HG03066 (cell line): ENCODE measurements at regions not wholly inside any gene's neighbourhood (a gene's known extent, or its start where the extent isn't known, plus 50 kb on each side); places are given as distances from the start of the nearest gene placed in this dataset.

ENCODE experiments used
- ATAC-seq: cut with Tn5 transposase; IDR thresholded peaks from one replicate; pipeline ENCODE4 v1.9.1; 2021; ENCODE audit warnings: low read depth; ENCODE audit not compliant: unreplicated experiment

DNA sequence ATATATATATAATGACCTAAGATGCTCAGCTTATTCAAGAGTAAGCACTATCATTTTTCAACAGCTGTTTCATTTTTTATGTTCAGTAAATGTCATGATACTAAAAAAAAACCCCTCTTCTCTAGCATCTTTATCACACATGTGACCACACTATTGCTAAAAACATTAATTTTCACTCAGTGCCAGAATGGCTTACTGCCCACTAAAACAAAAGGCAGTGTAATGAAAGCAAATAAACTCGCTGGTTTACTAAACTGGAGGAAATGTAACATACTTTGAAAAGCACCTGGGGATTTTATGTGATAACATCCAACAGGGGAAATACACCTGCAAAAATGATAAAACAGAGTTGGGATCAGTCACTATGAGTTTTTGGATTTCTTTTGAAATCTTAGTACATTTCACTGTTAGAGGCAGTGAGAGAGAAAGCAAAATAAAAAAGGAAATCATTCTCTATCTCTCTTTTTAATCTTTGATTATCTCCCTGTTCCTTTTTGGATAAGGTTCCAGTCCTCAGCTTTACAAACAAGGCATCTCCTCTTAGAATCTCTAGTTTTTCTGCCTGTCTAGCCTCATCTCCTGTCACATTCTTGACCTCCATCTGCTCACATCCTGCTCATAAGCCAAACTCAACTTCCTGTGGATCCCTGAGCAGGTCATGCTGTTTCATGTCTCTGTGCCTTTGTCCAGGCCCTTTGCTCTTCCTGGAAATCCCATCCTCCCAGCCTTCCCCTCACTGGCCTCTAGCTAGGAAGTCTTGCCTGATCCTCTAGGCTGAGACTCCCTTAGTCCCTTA, 338.0 kb downstream of the MAN2A1 start:
- ATAC-seq = no peak

DNA sequence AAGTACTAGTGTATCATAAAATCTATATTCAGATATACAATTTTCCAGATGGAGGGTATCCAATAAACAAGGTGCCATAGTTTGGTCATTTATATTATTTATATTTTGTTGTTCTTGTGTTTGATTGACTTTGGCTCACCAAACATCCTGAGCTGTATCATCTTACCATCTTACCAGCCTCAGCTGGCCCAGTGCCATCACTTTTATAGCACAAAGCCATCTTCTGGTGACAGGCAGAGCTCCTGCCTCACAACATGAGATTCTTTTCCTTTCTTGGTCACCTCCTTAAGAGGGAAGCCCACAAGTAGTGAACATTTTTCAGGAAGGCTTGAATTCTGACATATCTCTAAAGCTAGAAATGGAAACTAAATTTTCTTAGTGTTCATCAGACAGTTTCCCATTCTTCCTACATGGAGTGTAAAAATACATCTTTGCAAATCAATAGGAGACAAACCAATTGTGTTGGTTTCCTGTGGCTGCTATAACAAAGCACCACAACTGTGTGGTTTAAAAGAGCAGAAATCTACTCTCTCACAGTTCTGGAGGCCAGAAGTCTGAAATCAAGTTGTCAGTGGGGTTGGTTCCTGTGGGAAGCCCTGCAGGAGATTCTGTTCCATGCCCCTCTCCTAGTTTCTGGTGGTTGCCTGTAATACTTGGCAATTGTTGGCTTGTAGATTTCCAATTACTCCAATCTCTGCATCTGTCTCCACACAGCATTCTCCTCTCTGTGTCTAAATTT, 341.8 kb downstream of the MAN2A1 start:
- no peak for ATAC-seq

DNA sequence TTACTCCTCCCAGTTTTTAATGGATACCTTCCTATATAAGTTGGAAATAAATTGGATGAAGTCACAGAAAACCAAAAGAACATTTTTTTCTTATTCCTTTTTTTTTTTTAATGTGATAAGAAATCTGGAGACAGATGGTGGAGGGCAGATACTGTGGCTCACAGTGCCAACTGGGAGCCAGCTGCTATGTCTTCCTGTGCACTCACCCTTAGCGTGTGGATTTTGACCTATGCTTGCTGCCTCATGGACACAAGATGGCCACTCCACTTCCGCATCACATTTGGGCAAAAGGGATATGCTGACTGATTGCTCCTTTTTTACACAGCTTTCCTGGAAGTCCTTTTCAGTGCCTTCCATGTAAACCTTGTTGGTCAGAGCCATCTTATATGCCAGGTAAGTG, 342.6 kb downstream of the MAN2A1 start:
- ATAC-seq = no peak

DNA sequence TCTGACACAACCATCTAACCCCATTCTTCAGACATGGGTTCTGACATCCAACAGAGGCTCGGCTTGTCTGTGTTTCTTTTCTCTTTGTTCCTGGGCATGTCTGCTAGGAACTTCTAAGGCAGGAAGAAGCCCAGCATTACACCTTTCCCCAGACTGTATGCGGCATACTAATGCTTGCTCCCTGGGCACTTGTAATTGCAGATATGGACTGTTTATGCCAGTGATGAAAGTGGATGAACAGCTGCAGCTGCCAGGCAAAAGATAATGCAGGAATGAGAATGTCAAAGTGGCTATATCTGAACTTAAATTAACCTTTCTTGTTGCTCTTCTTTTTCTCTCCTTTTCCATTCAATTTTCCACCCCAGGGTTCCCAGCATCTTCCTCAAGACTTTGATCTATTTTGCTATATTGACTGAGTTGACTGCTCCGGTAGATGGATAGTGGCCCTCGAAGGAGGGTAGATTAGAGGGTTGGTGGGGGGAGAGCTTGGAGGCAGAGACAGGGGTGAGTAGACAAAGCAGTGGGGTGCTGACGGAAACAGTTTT, 344.4 kb downstream of the MAN2A1 start:
- ATAC-seq = no peak

DNA sequence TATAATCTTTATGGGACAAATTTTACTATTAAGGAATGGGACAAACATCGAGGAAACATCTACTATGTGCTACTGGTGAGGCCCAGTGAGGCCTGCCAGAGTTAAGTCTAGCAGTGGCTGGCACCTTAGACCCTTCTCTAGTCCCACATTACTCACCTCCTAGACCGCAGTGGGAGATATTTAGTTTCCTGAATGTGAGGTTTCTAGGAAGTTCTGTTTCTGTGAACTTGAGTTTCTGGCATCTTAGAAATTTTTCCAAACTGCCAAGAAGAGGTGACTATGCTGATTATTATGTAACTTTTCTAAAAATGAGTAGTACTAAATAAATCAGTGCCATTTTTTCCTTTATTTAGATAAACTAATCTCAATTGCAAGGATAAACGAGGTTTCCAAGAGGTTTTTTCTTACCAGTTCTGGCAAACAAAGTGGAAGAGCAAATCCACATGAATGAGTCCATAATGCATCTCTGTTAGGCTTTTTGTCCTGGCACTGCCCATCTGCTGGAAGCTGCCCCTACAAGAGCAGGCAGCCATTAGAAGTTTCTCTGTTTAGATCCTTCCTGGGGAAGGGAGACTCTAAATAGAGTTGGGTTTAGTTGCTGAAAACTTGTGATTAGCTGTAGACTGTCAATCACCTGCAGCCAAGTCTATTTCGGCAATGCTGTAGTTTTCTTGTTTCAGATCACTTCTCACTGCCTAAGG, 348.7 kb downstream of the MAN2A1 start:
- no peak for ATAC-seq

DNA sequence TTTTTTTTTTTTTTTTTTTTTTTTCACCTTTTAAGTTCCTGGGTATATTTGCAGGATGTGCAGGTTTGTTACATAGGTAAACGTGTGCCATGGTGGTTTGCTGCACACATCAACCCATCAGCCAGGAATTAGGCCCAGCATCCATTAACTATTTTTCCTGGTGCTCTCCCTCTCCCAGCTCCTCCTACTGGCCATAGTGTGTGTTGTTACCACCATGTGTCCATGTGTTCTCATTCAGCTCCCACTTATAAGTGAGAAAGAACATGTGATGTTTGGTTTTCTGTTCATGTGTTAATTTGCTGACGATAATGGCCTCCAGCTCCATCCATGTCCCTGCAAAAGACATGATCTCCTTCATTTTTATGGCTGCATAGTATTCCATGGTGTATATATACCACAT, 350.5 kb downstream of the MAN2A1 start:
- no peak for ATAC-seq

DNA sequence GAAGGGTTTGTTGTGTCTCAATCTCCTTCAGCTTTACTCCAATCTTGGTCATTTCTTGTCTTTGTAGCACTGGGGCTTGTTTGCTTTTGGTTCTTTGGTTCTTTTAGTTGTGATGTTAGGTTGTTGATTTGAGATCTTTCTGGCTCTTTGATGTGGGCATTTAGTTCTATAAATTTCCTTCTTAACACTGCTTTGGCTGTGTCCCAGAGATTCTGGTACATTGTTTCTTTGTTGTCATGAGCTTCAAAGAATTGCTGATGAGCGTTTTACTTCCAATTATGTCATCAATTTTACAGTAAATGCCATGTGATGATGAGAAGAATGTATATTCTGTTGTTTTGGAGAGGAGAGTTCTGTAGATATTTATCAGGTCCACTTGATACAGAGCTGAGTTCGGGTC, 353.3 kb downstream of the MAN2A1 start:
- no peak for ATAC-seq

DNA sequence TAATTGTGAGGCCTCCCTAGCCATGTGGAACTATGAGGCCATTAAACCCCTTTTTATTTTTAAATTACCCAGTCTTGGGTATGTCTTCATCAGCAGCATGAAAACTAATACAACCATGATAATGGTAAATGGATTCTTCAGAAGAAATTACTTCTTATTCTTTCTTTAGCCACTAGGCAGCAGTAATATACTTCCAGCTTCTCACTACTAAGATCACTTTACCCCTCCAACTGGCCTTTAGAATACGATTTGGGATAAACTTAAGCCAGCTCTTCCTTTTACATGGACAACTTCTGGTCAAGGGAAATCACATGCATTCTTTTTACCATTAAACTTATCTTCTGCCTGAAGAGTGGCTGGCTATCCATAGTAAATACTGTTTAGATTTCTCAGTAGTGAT, 355.4 kb downstream of the MAN2A1 start:
- no peak for ATAC-seq

DNA sequence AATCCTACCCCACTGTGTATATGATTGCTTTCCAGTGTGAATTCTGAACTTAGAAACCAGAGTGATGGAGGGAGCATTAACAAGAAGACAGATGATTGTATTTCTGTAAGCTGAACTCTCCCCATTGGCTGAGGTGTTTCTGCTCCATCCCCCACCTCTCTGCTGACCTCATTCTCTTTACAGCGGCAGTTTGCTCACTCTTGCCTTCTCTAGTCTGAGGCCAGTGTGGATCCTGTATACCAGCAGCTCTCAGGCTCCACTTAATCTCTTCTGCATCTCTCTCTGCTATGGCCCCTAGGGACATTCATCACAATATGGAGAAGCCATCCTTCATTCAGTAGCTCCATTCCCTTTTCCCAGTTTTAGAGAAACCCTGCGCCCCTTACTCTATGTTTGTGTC, 358.8 kb downstream of the MAN2A1 start:
- ATAC-seq = no peak

DNA sequence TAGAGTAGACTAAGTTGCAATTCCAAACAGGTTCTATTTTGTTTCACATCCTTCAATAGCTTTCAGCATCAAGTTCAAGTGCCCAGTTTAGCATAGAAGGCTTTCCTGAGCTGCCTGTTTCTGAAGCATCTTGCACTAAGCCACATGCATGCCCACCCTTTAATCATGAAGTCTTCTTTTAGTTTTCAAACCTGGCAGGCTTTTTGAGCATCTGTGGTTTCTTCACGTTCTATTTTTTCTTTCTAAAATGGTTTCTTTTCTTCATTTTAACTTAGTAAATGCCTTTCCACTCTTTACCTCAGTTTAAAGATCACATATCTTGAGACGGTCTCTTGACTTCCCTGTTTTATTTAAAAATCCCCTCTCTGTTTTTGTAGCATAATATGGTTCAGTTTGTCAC, 360.1 kb downstream of the MAN2A1 start:
- ATAC-seq = no peak

DNA sequence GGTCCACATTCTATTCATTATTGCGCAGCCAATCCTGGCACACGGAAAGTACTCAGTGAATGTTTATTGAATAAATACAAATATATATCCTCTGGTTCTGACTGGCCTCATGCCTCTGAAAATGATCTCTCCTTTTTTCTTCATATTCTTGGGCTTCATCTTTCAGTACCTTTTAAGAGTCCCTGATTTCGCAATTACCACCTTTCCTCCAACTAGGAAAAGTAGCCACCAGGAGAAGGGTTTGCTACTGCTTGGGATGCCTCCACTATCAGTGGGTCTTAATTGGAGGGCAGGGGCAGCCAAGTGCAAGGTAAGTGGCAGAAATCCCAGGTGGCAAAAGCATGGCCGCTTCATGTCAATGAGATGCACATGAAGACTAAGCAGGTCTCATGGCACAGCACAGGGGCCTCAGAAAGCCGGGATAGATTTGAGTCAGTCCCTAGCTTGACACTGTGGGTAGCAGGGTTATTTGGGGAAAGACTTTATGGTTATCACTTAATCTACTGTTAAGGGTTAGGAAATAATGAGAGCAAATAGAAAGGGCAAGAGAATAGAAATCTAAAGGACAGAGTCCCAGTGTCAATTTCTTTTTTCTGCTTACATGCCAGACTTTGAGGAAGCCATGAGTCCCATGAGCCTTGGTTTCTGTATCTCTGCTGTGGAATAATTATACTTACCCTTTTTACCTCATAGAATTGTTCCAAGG, 361.1 kb downstream of the MAN2A1 start:
- ATAC-seq = no peak

DNA sequence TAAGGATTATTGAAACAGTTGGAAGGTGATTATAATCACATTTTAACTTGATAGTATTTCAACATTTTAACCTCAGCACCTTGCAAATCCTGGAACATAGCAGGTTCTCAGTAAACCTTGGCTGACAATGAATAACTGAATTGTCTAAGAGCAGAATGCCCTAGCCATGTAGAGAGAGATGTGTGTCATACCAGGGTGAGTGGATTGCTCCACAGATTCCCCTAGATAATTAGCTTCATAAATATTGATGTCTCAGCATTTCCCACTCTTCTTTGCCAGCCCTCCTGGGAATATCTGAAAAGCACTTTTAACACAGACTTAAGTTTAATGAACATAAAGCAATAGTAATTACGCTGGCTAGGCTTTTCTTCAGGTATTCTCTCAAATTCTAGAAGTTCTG, 363.5 kb downstream of the MAN2A1 start:
- no peak for ATAC-seq

DNA sequence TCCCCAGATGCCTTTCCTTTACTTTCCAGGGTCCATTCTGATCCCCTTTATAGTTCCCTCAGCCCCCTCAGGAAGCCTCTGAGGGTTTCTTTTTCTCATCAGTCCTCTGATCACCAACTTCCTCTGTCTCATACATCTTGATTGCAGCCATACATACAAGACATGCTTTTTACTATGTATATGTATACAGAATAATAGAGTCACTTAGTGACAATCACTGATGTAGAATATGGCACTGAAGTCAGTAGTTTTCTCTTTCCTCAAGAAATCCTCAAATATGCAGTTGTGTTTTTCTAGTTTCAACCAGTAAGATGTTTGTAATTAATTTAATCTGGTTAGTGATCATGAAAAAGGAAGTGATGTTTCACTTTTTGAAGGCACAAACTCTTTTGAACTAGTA, 364.1 kb downstream of the MAN2A1 start:
- ATAC-seq = peak; percentile 11

DNA sequence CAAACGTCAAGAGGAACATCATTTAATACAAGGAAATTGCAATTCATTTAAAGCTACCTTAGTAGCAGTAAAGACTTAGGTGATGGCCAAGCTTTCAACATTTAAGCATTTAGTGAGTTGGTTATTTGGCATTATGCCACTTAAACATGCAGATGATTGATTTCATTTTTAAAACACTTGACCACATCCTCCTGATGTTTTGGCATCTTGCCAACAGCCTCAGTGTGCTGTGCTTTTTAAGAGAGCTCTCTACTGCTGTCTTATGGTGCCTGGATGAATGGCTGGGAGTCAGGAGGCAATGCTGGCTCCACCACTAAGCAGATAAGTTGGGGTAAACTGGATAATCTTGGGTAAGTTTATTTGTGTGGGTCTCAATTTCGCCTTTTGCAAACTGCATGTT, 364.5 kb downstream of the MAN2A1 start:
- ATAC-seq = peak; percentile 65

DNA sequence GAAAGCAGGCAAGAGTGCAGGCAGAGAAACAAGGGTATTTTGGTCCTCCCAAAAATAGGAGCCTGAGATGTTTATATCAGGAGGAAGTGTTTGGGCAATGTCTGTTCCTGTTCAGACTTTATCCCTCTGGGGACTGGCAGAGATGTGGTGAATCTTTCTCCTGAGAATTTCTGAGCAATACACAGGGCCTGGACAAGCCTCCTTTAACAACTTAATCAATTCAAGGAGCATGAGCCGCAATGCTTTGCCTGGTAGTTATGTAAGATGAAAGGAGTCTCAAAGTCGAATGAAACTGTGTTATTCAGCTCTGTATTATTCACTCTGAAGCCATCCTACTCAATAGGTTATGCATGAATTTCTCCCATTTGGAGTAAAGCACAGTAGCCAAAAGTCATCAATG, 365.6 kb downstream of the MAN2A1 start:
- no peak for ATAC-seq

DNA sequence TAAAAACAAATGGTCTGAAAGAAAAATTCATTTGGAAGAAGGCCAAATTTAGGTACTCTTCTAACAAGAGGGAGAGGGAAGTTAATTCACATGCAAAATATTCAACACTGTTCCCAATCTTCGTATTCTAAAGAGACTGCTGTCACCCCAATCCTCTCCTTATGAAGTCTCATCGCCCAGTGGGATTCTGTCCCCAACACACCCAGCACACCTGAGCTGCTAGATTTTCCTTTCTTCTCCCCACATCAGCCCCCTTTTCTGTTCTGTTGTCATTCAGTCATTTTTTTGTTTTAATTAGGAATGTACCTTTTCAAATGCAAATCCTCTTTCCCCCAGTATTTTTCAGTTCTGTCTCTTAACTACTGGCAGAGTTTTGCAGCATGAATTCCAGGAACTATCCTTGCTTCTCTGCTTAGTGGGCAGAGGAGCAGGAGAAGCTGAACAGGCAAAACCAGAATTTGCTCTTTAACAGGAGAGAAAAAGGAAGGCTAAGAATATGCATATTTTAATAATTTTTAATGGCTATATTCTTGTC, 366.9 kb downstream of the MAN2A1 start:
- no peak for ATAC-seq

DNA sequence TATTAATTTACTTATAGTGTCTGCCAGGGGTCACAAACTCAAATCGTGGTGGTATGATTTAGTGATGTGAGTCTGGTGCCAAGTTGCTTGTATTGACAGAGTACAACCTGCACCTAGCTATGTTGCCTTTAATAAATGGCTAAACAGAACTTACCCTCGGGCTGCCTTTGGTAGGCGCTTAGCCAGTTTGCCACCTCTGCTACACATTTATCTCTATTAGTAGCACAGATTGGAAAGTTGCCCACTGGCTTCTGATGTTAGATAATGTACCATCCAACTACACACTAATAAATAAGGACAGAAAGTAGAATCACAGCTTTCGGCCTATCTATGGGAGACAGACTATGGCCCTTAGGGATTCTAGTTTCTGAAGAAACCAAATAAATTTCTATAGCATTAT, 368.4 kb downstream of the MAN2A1 start:
- ATAC-seq = no peak

DNA sequence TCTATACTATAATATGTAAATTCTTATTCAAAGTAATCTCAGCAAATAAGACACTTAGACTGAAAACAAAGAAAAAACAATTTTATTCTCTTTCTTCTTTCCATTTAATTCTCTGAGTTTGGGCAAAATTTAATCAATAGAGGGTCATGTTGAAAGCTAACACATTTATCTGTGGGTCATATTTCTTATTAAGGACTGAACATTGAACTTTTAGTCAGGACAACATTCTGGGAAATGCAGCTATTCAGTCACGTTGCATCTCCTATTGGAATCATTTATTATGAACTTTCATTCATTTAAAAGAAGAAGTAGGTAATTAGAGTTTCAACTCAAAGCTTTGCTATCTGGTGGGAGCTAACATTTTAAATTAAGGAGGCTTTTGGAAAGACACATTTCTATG, 372.5 kb downstream of the MAN2A1 start:
- ATAC-seq = no peak

DNA sequence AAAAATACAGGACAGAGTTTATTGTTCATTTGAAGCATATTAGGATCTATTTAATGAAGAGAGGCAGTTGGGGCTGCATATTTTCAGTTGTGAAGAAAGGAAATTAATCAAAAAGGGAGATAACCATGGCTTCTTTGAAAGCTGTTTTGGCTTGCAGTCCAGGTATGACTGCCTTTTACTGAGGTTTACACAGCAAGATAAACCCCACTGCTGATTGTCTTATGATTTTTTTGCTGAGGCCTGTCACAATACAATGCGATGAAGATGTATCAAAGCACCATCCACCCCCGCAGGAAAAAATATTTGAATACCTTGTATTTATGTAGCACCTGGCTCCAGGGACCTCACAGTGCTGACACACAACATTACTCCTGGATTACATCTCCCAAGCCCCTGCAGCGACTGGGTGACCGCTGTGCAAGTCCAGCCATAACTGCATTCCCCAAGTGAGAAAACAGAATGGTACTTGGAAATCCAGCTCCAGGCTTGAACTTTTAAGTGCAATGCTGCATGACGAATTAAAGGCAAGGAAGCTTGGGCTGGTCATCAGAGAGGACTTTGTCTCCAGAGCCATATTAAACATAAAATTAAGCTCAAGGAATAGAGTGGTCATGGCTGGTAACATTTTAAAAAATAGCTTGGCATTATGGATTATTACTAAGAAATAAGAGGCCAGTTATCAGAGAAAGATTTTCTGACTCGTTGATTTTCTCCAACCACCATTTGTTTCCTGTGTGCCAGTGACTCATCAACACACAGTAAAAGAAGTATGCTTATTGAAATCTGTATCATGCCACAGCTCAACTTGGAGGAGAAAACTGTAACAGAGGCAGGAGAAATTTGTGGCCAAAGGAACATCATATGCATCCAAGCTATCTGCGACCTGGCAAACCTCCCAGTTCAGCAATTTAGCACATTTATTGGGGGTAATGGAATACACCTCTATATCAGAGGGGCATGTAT, 374.2 kb downstream of the MAN2A1 start:
- ATAC-seq = no peak
